GM18867 (cell line): ENCODE measurements at regions not wholly inside any gene's neighbourhood (a gene's known extent, or its start where the extent isn't known, plus 50 kb on each side); places are given as distances from the start of the nearest gene placed in this dataset.

Experiments used
- ATAC-seq: cut with Tn5 transposase; IDR thresholded peaks from one replicate; pipeline ENCODE4 v1.9.1; 2021; ENCODE audit warnings: mild to moderate bottlenecking, moderate library complexity; ENCODE audit not compliant: unreplicated experiment

- no peak for ATAC-seq
These were observed 132.4 kb upstream of the MAN1A1 start for GRCh38 chr6:119481976-119482375.

GRCh38 chr6:119480961-119481497 is 131.5 kb upstream of the MAN1A1 start:
- ATAC-seq = no peak

DNA sequence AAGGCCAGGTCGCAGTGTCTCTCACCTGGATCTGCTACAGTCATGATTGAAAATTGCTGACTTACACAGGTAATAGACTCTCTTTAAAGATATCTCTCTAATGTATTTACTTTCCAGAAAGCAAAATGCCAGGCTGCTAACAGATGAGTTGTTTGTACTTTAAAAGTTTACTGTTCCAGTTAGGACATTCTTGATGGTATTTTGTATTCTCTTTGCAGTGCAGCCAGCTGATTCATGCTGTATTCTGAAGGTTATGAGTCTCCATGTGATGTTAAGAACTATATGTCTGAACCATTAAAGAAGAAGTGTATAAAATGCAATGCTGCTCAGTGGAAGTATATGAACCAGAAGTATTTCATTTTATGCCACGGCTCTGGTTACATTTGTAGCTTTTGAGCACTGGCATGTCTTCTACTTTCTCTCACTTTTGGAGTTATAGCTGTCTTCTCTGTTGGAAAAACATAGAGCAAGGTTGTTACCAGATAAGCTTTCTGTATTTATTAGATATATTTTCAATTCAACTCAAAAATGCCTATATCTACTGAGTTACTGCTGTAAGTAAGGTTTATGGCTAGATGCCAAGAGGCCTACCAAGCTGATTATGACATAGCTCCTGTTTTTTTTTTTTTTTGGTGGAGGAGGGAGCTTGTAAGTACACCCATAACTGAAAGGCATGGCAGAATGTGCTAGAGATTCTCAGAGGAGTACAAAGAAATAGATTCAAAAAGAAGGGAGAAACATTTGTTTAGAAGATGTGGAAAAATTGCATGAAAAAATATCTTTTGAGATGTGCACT is 130.5 kb upstream of the MAN1A1 start:
- ATAC-seq = no peak

DNA sequence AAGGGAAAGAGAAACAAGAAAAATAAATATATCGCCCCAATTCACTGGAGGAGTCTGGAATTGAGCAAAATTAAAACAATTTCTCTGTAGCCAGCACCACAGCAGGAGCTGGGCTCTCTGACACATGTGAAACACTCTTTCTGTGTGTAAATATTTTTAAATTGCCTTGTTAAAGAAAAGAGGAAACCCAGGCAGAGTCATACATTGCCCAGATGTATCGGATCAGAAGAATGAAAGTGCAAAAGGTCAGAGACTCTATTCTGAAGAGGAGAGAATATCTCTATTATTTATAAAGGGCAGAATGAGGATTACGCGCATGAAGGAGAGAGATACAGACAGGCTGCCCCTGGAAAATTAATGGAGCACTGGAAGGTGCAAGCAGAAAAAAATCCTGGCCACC is 127.0 kb upstream of the MAN1A1 start:
- ATAC-seq = peak; percentile 89

GRCh38 chr6:119476024-119476423 is 126.5 kb upstream of the MAN1A1 start:
- no peak for ATAC-seq

DNA sequence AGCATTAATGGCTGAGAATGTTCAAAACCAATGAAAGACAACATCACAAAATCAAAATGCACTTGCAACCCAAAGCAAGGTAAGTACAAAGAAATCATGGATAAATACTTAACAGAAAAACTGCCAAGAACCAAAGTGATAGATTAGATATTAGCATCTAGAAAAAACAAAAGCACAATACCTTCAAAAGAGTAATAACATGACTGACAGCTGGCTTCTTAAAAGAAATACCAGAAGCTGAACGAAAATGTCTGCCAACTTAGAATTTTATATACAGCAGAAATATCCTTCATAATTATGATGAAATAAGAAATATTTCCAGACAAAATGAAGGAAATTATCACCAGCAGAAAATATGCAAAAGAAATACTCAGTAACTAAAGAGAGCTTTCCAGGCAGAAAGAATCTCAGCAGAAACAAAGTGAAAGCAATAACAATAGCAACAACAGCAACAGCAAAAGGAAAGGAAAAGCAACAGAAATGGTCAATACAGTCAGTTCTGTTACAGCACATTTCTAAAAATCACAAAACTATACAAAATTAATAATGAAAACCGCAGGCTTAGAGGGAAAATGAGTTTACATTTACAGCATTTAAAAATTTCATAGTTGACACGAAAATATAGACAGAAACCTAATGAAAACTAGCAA is 121.5 kb upstream of the MAN1A1 start:
- ATAC-seq = peak; percentile 87

DNA sequence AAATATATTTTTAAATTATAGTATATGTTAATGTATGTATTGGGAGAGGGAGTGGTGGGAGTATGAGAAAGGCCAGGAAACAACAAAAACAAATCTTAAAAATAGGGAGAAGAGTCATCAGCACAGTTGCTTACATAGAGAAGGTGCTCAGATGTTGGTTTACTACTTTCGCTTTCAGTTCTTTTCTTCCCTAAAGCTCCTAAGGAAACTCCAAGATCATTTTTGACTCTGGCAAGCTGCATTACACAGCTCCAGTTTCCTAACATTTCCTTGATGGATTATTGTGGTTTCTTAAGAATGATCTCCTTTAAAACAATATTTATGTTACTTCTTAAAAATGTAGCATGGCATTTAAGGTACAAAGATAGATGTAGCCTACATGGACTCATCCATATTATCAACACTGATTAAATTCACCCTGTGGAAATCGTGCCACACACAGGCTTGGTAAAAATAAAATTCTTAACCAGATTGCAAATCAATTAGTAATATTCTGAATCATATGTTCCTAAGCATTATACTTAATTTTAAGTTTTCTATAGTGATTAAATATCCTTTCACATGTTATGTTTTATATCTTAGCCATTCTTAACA is 118.0 kb upstream of the MAN1A1 start:
- ATAC-seq = no peak

DNA sequence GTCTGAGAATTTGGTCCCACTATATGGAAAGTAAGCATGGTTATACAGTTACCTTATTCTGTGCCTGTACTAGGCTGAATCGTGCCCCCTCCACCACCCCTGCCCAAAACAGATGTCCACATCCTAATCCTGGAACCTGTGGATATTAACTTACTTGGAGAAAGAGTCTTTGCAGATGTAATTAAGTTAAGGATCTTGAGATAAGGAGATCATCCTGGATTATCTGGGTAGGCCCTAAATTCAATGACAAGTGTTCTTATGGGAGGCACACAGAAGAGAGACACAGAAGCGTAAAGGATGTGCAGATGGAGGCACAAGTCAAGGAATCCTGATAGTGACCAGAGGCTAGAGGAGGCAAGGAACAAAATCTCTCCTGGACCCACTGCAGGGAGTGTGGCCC is 116.7 kb upstream of the MAN1A1 start:
- no peak for ATAC-seq

DNA sequence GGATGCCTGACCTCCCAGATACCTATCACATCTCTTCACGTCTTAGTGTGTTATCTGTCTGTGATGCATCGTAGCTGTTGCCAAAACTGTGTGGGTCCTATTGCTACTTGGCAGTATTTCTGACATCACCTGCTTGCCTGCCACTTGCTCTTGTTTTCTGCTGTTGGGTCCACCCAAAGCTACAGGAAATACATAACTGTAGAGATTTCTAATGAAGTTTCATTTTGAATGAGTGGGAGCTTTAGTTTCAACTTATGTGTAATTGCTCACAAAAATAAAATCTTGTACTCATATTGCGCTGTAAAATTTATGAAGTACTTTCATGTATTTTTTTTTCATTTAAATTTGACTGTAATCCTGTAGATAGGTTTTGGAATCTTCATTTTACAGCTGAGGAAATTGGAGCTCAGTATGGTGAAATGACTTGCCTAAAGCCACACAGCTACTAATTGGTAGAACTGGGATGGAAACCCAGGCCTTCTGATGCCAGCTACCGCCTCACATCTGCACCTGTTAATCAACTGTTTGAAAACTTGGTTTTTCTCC is 113.6 kb upstream of the MAN1A1 start:
- peak; percentile 75 for ATAC-seq

DNA sequence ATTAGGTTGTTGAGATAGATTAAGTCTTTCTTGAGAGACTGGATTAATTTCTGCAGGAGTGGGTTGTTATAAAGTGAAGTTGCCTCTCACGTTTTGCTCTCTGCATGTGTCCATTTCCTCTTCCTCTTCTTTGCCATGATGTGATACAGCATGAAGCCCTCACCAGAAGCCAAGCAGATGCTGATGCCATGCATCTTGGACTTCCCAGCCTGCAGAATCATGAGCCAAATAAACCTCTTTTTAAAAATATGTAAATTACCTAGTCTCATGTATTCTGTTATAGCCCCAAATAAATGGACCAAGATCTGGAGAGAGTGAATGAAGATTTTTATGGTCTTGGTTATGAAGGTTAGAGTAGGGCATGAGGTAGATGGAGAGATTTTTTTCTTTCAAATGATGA is 111.6 kb upstream of the MAN1A1 start:
- no peak for ATAC-seq

GRCh38 chr6:119459207-119459974 is 109.8 kb upstream of the MAN1A1 start:
- ATAC-seq = peak; percentile 80

- no peak for ATAC-seq
These were observed 105.2 kb upstream of the MAN1A1 start for GRCh38 chr6:119454714-119455113.

DNA sequence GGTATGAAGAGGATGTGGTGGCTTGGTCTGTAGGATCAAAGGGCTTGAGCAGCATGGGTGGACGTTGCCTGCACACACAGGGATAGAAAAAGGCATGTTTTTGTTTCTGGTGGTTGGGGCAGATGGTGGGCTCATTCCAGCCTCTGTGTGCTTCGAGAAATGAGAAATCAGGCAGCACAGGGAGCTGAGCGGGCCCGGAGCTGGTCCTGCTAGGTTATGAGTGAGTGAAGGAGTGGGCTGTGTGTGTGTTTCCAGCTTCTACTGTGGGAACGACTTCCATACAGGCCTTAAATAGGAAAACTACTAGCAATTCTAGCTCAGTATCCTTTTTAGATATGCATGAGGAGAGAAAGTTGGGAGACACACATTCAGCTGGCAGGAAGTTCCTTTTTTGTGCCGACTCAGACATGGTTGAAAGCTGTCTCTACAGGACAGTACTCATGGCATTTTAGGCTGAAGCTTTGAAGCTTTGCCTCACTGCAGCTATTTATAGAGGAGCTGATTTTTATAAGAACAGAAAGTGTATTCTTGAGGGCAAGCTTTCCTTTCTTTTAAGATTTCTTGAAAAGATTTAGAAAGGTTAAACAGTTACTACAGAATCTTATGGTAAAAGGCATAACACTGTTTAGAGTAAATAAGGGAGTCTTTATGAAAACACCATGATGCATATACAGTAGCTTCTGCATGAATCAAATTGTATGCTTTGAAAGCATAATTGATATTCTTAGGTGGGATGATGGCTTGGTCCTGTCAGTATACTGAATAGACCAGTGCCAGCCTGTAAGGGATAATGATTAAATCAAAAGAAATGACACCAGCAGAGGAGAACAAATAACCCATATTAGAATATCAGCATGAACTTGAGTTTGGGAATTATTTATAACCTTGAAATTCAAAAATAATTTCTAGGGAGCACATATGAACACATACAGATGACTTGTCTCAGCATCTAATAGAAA is 104.0 kb upstream of the MAN1A1 start:
- no peak for ATAC-seq

DNA sequence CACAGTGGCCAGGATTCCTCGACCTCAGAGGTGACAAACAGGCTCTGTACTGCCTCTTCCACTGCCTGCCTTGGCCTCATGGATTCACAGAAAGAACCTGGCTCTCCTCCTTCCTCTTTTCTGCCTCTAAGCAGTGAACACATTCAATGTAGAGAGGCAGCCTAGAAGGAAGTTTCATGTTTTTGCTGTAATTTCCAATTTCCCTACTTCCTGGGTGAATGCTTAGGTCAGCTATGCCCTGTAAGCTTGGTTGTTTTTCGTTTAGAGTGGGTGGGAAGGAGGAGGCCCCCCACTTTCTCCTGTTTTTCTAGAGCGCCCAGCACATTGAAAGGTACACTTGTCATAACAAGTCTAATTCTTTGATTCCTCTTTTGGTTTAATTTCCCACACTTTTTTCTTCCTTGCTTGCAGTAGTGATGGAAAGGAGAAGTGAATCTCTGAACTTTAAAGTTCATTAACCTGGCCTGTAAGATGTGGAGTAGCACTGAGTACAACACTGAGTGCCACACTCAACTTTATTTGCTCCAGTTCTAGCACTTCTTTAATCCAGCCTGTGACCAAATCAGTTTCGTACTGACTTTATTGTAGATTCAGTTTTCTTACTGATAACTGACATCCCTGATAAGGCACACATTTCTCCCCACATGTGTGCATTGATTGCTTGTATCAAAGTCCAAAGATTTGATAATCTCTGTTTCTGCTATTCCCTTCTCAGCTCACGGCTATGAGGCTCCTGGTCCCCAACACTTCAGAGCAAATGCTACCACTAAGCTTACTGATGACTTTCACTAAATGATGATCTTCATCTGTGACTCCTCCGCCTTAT is 100.0 kb upstream of the MAN1A1 start:
- peak; percentile 40 for ATAC-seq

- ATAC-seq = no peak
These were observed 98.4 kb upstream of the MAN1A1 start for GRCh38 chr6:119447921-119448320.

DNA sequence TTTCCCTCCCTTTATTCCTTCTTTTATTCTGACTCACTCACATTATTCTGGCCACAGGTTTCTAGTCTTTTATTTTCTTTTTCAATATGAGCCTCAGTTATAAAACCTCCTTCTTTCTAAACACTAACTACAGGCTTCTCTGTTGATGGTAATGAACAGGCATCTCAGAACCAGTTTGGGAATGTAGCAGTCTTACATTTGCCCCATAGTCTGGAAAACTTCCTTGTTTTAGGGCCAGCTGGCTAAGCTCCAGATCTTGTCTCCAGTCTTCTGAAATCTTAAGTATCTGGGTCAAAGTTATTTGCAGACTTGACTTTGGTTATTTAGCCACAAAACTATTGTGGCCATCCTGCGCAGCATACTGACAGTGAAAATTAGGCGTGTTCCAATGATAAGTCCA is 97.0 kb upstream of the MAN1A1 start:
- ATAC-seq = no peak

GRCh38 chr6:119446115-119446554 is 96.6 kb upstream of the MAN1A1 start:
- ATAC-seq = peak; percentile 37

DNA sequence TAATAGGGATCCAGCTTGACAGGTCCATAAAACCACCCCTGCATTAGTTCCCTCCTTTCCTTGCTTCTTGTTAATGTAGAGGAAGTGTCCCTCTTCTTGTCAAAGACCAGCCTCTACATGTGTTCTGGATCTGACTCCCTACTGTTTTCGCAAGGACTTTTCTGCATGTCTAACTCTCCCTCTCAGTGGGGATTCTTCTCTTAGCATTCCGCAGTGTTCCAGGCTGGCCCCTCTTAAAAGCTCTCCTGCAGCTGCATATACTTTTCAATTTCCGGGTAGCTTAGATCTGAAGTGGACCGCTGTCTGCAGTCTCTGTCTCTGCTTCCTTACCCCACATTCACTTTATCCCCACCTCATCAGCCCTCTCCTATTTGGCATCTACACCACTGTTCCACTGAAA is 96.1 kb upstream of the MAN1A1 start:
- ATAC-seq = no peak
